GM18858 (cell line): ENCODE measurements at regions not wholly inside any gene's neighbourhood (a gene's known extent, or its start where the extent isn't known, plus 50 kb on each side); places are given as distances from the start of the nearest gene placed in this dataset.
"Not testable (repeated sequence)": the region's sequence is repeated elsewhere in the genome, so short reads cannot be mapped to it uniquely, and the experiment has no call there.

Experiments
- ATAC-seq: cut with Tn5 transposase; IDR thresholded peaks from one replicate; pipeline ENCODE4 v1.9.1; 2021; ENCODE audit not compliant: unreplicated experiment

- ATAC-seq = no peak
Measured at GRCh38 chr3:61442696-61443095, 118.7 kb upstream of the PTPRG start.

- no peak for ATAC-seq
Measured at GRCh38 chr3:61443886-61444285, 117.5 kb upstream of the PTPRG start.

GRCh38 chr3:61444782-61445181 lies 116.6 kb upstream of the PTPRG start:
- no peak for ATAC-seq

- ATAC-seq = no peak
Measured at GRCh38 chr3:61445924-61446323, 115.4 kb upstream of the PTPRG start.

- ATAC-seq = no peak
Measured at GRCh38 chr3:61446341-61446740, 115.0 kb upstream of the PTPRG start.

GRCh38 chr3:61448378-61448777 lies 113.0 kb upstream of the PTPRG start:
- no peak for ATAC-seq

- no peak for ATAC-seq
Measured at GRCh38 chr3:61449327-61450040, 111.9 kb upstream of the PTPRG start.

- ATAC-seq = no peak
Measured at GRCh38 chr3:61450866-61451265, 110.5 kb upstream of the PTPRG start.

GRCh38 chr3:61451841-61452240 lies 109.5 kb upstream of the PTPRG start:
- ATAC-seq = no peak

- ATAC-seq = no peak
Measured at GRCh38 chr3:61452535-61453090, 108.8 kb upstream of the PTPRG start.

- no peak for ATAC-seq
Measured at GRCh38 chr3:61454006-61454585, 107.3 kb upstream of the PTPRG start.

GRCh38 chr3:61454801-61455200 lies 106.6 kb upstream of the PTPRG start:
- ATAC-seq = no peak

GRCh38 chr3:61460636-61461035 lies 100.7 kb upstream of the PTPRG start:
- no peak for ATAC-seq

GRCh38 chr3:61463191-61463590 lies 98.2 kb upstream of the PTPRG start:
- ATAC-seq = no peak

GRCh38 chr3:61464518-61465140 lies 96.7 kb upstream of the PTPRG start:
- ATAC-seq = no peak

GRCh38 chr3:61466357-61466756 lies 95.0 kb upstream of the PTPRG start:
- no peak for ATAC-seq

- ATAC-seq = no peak
Measured at GRCh38 chr3:61483997-61484396, 77.4 kb upstream of the PTPRG start.

- no peak for ATAC-seq
Measured at GRCh38 chr3:61493339-61493738, 68.0 kb upstream of the PTPRG start.

- not testable (repeated sequence) for ATAC-seq
Measured at GRCh38 chr3:61494309-61494708, 67.1 kb upstream of the PTPRG start.

GRCh38 chr3:61497463-61497862 lies 63.9 kb upstream of the PTPRG start:
- no peak for ATAC-seq

GRCh38 chr3:61505197-61505596 lies 56.2 kb upstream of the PTPRG start:
- ATAC-seq = no peak

- no peak for ATAC-seq
Measured at GRCh38 chr3:61507946-61508345, 53.4 kb upstream of the PTPRG start.
